Left ventricle myocardium inferior (tissue), 1 donor: ENCODE measurements at regions not wholly inside any gene's neighbourhood (a gene's known extent, or its start where the extent isn't known, plus 50 kb on each side); places are given as distances from the start of the nearest gene placed in this dataset.

Experiments used
- DNase-seq: peaks from one replicate; pipeline ENCODE4 v3.0.0-alpha.2; 2020
- H3K27ac ChIP-seq: fragments of 200-600 bp; replicated peaks from 2 replicates; pipeline ENCODE4 v1.8.0; 2021
- H3K27me3 ChIP-seq: fragments of 200-600 bp; 2 replicates; pipeline ENCODE4 v1.8.0; 2021; ENCODE audit warnings: low read depth
- H3K36me3 ChIP-seq: fragments of 200-600 bp; 2 replicates; pipeline ENCODE4 v1.8.0; 2021
- H3K4me1 ChIP-seq: fragments of 200-600 bp; 2 replicates; pipeline ENCODE4 v1.8.0; 2021
- H3K4me3 ChIP-seq: fragments of 200-600 bp; 2 replicates; pipeline ENCODE4 v1.8.0; 2021; ENCODE audit warnings: mild to moderate bottlenecking, moderate library complexity
- H3K9me3 ChIP-seq: fragments of 200-600 bp; replicated peaks from 2 replicates; pipeline ENCODE4 v1.8.0; 2021
- CTCF ChIP-seq: fragments of 200-600 bp; IDR thresholded peaks from 2 replicates; pipeline ENCODE4 v1.8.0; 2021; ENCODE audit warnings: antibody characterized with exemption, mild to moderate bottlenecking, borderline replicate concordance
- intact Hi-C: fragments of 100-400 bp; cut with micrococcal nuclease; formaldehyde crosslinking; loops from one replicate; pipeline ENCODE4 v1.11.0; 2022
- donor health status: DM: no; HTN: yes; CAD: no; lungs with severe emphysema.

- H3K9me3 ChIP-seq: no peaks in the 10 kb centered on the region
- no peak for TF ChIP-seq CTCF
- H3K36me3 ChIP-seq: no peaks in the 10 kb centered on the region
- intact Hi-C loops: no loop called here
- peaks cover 9% of the 10 kb centered on the region for H3K4me1 ChIP-seq
- no peak overlapping the region for H3K27ac ChIP-seq
- no peaks in the 10 kb centered on the region for H3K27me3 ChIP-seq
- DNase-seq: no peak
- H3K4me3 ChIP-seq: no peak overlapping the region
Observed at GRCh38 chr1:9419369-9420041, 119.8 kb upstream of the SLC25A33 start.

GRCh38 chr1:9420835-9421532 lies 118.3 kb upstream of the SLC25A33 start:
- no peaks in the 10 kb centered on the region for H3K9me3 ChIP-seq
- no peaks in the 10 kb centered on the region for H3K36me3 ChIP-seq
- no peaks in the 10 kb centered on the region for H3K27me3 ChIP-seq
- H3K4me1 ChIP-seq: peaks cover 6% of the 10 kb centered on the region
- no peak for TF ChIP-seq CTCF
- no peak overlapping the region for H3K4me3 ChIP-seq
- DNase-seq: no peak
- intact Hi-C loops: no loop called here
- H3K27ac ChIP-seq: no peak overlapping the region

DNA sequence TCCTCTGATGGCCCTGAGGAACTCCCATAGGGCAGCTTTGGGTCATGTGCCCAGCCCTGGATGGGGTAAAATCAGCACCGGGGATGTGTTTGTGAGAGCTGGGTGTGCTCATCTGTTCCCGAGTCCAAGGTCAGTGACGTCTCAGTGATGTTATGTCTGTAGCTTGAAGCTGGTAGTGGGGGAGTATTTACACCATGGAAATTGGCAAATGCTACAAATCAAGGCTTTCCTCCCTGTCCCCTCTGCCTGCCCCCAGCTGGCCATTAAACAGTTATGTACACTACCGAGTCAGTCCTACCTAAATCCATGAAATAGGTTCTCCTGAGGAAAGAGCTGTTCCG lies 117.8 kb upstream of the SLC25A33 start:
- Histone ChIP-seq H3K9me3 (no peaks in the 10 kb centered on the region), H3K4me1 (peaks cover 6% of the 10 kb centered on the region), H3K4me3 (no peak overlapping the region), H3K27ac (no peak overlapping the region), H3K36me3 (no peaks in the 10 kb centered on the region), H3K27me3 (no peaks in the 10 kb centered on the region)
- no peak for TF ChIP-seq CTCF
- DNase-seq: no peak
- intact Hi-C loops: no loop called here

DNA sequence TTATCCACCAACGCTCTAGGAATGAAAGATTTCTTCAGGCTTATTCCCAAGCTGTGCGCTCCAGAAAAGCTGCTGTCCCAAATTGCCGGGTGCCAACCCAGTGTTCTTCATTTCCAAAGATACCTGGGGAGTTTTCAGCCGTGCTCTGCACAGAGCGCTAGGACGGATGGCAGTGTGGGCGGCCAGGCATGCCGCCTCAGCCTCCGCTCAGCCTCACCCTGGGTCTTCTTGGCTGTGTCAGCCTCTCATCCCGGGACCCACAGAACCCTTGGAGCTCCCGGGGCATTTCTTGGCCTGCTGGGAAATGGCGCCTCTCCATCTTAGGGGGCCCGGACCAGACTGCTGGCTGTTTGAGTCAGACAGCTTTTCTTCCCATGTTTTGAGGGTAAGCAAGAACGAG lies 116.9 kb upstream of the SLC25A33 start:
- TF ChIP-seq CTCF: no peak
- H3K4me3 ChIP-seq: no peak overlapping the region
- H3K27ac ChIP-seq: no peak overlapping the region
- H3K36me3 ChIP-seq: no peaks in the 10 kb centered on the region
- no peaks in the 10 kb centered on the region for H3K9me3 ChIP-seq
- H3K4me1 ChIP-seq: peaks cover 6% of the 10 kb centered on the region
- no peaks in the 10 kb centered on the region for H3K27me3 ChIP-seq
- intact Hi-C loops: no loop called here
- no peak for DNase-seq

- no peak for DNase-seq
- H3K36me3 ChIP-seq: no peaks in the 10 kb centered on the region
- H3K27me3 ChIP-seq: no peaks in the 10 kb centered on the region
- H3K27ac ChIP-seq: no peak overlapping the region
- no peak for TF ChIP-seq CTCF
- no peaks in the 10 kb centered on the region for H3K9me3 ChIP-seq
- H3K4me3 ChIP-seq: no peak overlapping the region
- H3K4me1 ChIP-seq: peaks cover 6% of the 10 kb centered on the region
- intact Hi-C loops: no loop called here
Observed at GRCh38 chr1:9422911-9423505, 116.3 kb upstream of the SLC25A33 start.
